Stimulated activated CD4-positive, alpha-beta T cell treated with anti-CD3 and anti-CD28 coated beads, Interleukin-12 subunit alpha, Interleukin-12 subunit beta, amount 100 ng/mL, for 48 hours (primary cell): ENCODE measurements at regions not wholly inside any gene's neighbourhood (a gene's known extent, or its start where the extent isn't known, plus 50 kb on each side); places are given as distances from the start of the nearest gene placed in this dataset.

Experiments
- DNase-seq, 3 donors: peaks; one replicate each; pipeline ENCODE4 v3.0.0-alpha.2; 2020; ENCODE audit warnings: low read depth in 2 of 3, low spot score in 1 of 3

GRCh38 chrX:5117816-5118215 is 1110.9 kb downstream of the NLGN4X start:
- no peak for DNase-seq

- no peak for DNase-seq
Observed at GRCh38 chrX:5113128-5113527, 1115.5 kb downstream of the NLGN4X start.

GRCh38 chrX:5100004-5100403 is 1128.7 kb downstream of the NLGN4X start:
- DNase-seq = no peak

GRCh38 chrX:5086388-5086787 is 1142.3 kb downstream of the NLGN4X start:
- no peak for DNase-seq

GRCh38 chrX:5084279-5084678 is 1144.4 kb downstream of the NLGN4X start:
- DNase-seq = no peak

GRCh38 chrX:5082705-5083104 is 1146.0 kb downstream of the NLGN4X start:
- no peak for DNase-seq

GRCh38 chrX:5080791-5081190 is 1147.9 kb downstream of the NLGN4X start:
- no peak for DNase-seq

- no peak for DNase-seq
Observed at GRCh38 chrX:5068550-5068949, 1160.1 kb downstream of the NLGN4X start.

GRCh38 chrX:5057786-5058185 is 1170.9 kb downstream of the NLGN4X start:
- no peak for DNase-seq

GRCh38 chrX:5054852-5055251 is 1173.8 kb downstream of the NLGN4X start:
- DNase-seq = no peak

GRCh38 chrX:5051831-5052491 is 1176.7 kb downstream of the NLGN4X start:
- no peak for DNase-seq

- DNase-seq = no peak
Observed at GRCh38 chrX:5042563-5042962, 1186.1 kb downstream of the NLGN4X start.

GRCh38 chrX:5031792-5032191 is 1196.9 kb downstream of the NLGN4X start:
- DNase-seq = no peak

- DNase-seq = no peak
Observed at GRCh38 chrX:5015451-5015850, 1213.2 kb downstream of the NLGN4X start.

- DNase-seq = no peak
Observed at GRCh38 chrX:4994855-4995254, 1233.8 kb downstream of the NLGN4X start.

GRCh38 chrX:4978613-4979012 is 1250.1 kb downstream of the NLGN4X start:
- no peak for DNase-seq

GRCh38 chrX:4971646-4972045 is 1257.0 kb downstream of the NLGN4X start:
- no peak for DNase-seq

GRCh38 chrX:4964112-4964511 is 1250.7 kb upstream of the PRKX start:
- DNase-seq = no peak

- no peak for DNase-seq
Observed at GRCh38 chrX:4963432-4963831, 1250.0 kb upstream of the PRKX start.

GRCh38 chrX:4944767-4945166 is 1231.3 kb upstream of the PRKX start:
- no peak for DNase-seq

GRCh38 chrX:4936315-4936714 is 1222.9 kb upstream of the PRKX start:
- DNase-seq = no peak

- no peak for DNase-seq
Observed at GRCh38 chrX:4935846-4936245, 1222.4 kb upstream of the PRKX start.

- DNase-seq = no peak
Observed at GRCh38 chrX:4935401-4935800, 1222.0 kb upstream of the PRKX start.

GRCh38 chrX:4932790-4933189 is 1219.3 kb upstream of the PRKX start:
- no peak for DNase-seq
